ENCODE measurements at regions not wholly inside any gene's neighbourhood (a gene's known extent, or its start where the extent isn't known, plus 50 kb on each side); places are given as distances from the start of the nearest gene placed in this dataset.

DNA sequence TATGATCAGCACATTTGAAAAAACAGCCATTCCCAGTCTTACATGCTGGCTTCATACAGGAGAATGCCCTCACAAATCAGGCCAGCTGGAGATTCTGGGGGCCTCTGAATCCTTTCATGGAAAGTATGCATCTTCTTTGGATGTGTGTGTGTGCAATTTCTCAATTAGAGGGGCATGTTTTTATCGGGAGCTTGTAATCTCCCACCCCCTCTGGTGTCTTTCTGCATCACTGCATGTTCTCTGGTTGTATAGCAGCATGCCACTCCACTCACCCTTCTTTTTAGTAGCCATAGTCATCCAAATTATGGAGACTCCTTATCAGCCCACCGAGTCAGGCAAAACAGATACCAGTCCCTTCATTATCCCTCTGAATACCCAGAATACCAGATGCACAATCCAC, 282.2 kb upstream of the SLIT2 start:
- Histone ChIP-seq H3K9me3 (ENCODE audit: control insufficient read depth in 2 of 2, low read length in 2 of 2) (no peaks in the 10 kb centered on the region), H3K4me1 (ENCODE audit: control insufficient read depth in 2 of 2, insufficient read depth in 2 of 2, low read length in 2 of 2) (no peaks in the 10 kb centered on the region), H3K4me3 (ENCODE audit: low read length in 2 of 2) (no peak overlapping the region), H3K27ac (ENCODE audit: low read depth in 2 of 2, low read length in 2 of 2) (no peak overlapping the region), H3K9ac (ENCODE audit: low read depth in 1 of 2, low read length in 2 of 2) (no peak overlapping the region), H3K27me3 (ENCODE audit: control insufficient read depth in 2 of 2, insufficient read depth in 2 of 2, low read length in 2 of 2) (no peaks in the 10 kb centered on the region), H3K36me3 (ENCODE audit: control insufficient read depth in 2 of 2, insufficient read depth in 2 of 2, low read length in 2 of 2) (no peaks in the 10 kb centered on the region)

DNA sequence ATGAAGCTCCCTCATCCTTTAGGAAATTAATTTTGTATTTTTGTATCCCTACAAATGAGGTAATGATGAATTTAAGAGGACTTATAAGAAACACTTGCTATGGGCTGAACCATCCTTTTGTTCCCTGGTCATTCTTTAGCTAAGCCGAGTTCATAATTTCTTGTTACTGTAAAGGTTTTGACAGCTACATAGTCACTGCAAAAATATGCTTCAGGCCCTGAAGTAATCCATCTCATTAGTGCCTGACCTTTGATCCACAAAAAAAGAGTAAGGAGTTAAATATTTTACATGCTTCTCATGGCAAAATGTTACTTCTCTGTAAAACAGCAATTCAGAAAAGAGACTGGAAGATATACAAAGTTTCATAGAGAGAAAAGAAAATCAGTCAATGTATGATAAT, 290.6 kb upstream of the SLIT2 start:
- Histone ChIP-seq H3K27ac (ENCODE audit: low read depth in 2 of 2, low read length in 2 of 2) (no peak overlapping the region), H3K36me3 (ENCODE audit: control insufficient read depth in 2 of 2, insufficient read depth in 2 of 2, low read length in 2 of 2) (no peaks in the 10 kb centered on the region), H3K9ac (ENCODE audit: low read depth in 1 of 2, low read length in 2 of 2) (no peak overlapping the region), H3K9me3 (ENCODE audit: control insufficient read depth in 2 of 2, low read length in 2 of 2) (no peaks in the 10 kb centered on the region), H3K4me1 (ENCODE audit: control insufficient read depth in 2 of 2, insufficient read depth in 2 of 2, low read length in 2 of 2) (no peaks in the 10 kb centered on the region), H3K27me3 (ENCODE audit: control insufficient read depth in 2 of 2, insufficient read depth in 2 of 2, low read length in 2 of 2) (no peaks in the 10 kb centered on the region), H3K4me3 (ENCODE audit: low read length in 2 of 2) (no peak overlapping the region)

DNA sequence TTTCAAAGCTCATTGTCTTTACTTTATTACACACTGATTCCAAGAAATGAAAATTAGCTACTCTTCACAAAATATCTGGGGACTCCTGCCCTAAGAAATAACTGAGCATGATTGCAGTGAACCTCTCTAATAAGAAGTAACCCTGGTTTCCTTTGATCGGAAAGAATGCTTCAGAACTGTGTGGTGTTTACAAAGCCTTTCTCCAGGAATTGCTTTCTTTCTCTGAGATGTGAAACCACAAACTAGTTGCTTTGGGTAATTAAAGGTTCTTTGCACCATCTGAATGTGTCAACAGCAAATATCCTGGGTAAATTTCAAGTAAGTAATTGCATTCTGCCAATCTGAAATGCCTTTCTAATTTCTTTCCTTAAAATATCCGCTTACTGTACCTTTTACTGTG, 292.9 kb upstream of the SLIT2 start:
- no peaks in the 10 kb centered on the region for H3K36me3 ChIP-seq (ENCODE audit: control insufficient read depth in 2 of 2, insufficient read depth in 2 of 2, low read length in 2 of 2)
- H3K4me3 ChIP-seq (ENCODE audit: low read length in 2 of 2), result no peak overlapping the region
- no peaks in the 10 kb centered on the region for H3K27me3 ChIP-seq (ENCODE audit: control insufficient read depth in 2 of 2, insufficient read depth in 2 of 2, low read length in 2 of 2)
- no peak overlapping the region for H3K9ac ChIP-seq (ENCODE audit: low read depth in 1 of 2, low read length in 2 of 2)
- no peaks in the 10 kb centered on the region for H3K9me3 ChIP-seq (ENCODE audit: control insufficient read depth in 2 of 2, low read length in 2 of 2)
- H3K27ac ChIP-seq (ENCODE audit: low read depth in 2 of 2, low read length in 2 of 2), result no peak overlapping the region
- no peaks in the 10 kb centered on the region for H3K4me1 ChIP-seq (ENCODE audit: control insufficient read depth in 2 of 2, insufficient read depth in 2 of 2, low read length in 2 of 2)

DNA sequence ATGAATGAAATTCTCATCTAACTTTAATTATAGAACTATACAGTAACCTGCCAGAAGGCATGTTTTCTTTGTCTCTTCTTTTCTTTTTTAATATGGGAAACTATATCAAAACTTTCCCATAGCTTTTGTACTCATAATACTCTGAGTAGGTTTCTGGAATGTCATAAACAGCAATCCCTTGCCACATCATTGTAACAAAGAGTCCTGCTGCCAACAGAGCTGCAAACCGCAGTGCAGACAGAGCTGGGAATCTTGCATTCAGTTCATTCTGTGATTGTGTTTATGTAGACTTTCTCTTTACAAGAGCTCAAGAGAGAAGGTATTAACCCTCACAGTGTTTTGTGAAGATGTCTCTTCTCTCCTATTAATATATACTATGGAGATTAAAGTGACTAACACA, 304.4 kb upstream of the SLIT2 start:
- no peak overlapping the region for H3K4me3 ChIP-seq (ENCODE audit: low read length in 2 of 2)

DNA sequence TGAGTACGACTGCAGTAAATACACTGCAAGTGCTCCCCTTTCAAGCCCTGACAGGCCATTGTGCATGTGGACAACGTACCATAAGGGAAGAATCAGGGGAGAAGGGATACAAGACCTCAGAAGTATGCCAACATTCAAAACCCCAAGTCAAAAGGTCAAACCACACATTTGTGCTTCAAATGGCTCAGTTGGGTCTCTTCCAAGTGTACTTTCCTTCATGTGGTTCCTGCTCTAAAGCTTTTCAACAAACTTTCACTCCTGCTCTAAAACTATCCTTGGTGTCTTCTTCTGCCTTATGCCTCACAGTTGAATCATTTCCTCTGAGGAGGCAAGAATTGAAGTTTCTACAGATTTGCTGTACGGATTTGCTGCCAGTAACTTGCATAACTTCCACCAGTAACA, 305.7 kb upstream of the SLIT2 start:
- Histone ChIP-seq H3K27ac (ENCODE audit: low read depth in 2 of 2, low read length in 2 of 2) (no peak overlapping the region), H3K36me3 (ENCODE audit: control insufficient read depth in 2 of 2, insufficient read depth in 2 of 2, low read length in 2 of 2) (no peaks in the 10 kb centered on the region), H3K4me3 (ENCODE audit: low read length in 2 of 2) (no peak overlapping the region), H3K9ac (ENCODE audit: low read depth in 1 of 2, low read length in 2 of 2) (no peak overlapping the region), H3K4me1 (ENCODE audit: control insufficient read depth in 2 of 2, insufficient read depth in 2 of 2, low read length in 2 of 2) (no peaks in the 10 kb centered on the region), H3K9me3 (ENCODE audit: control insufficient read depth in 2 of 2, low read length in 2 of 2) (no peaks in the 10 kb centered on the region), H3K27me3 (ENCODE audit: control insufficient read depth in 2 of 2, insufficient read depth in 2 of 2, low read length in 2 of 2) (no peaks in the 10 kb centered on the region)

More for the DNA sequence above, 304.4 kb upstream of the SLIT2 start:
- Histone ChIP-seq H3K9me3 (ENCODE audit: control insufficient read depth in 2 of 2, low read length in 2 of 2) (no peaks in the 10 kb centered on the region), H3K9ac (ENCODE audit: low read depth in 1 of 2, low read length in 2 of 2) (no peak overlapping the region), H3K4me1 (ENCODE audit: control insufficient read depth in 2 of 2, insufficient read depth in 2 of 2, low read length in 2 of 2) (no peaks in the 10 kb centered on the region), H3K27ac (ENCODE audit: low read depth in 2 of 2, low read length in 2 of 2) (no peak overlapping the region), H3K27me3 (ENCODE audit: control insufficient read depth in 2 of 2, insufficient read depth in 2 of 2, low read length in 2 of 2) (no peaks in the 10 kb centered on the region), H3K36me3 (ENCODE audit: control insufficient read depth in 2 of 2, insufficient read depth in 2 of 2, low read length in 2 of 2) (no peaks in the 10 kb centered on the region)

DNA sequence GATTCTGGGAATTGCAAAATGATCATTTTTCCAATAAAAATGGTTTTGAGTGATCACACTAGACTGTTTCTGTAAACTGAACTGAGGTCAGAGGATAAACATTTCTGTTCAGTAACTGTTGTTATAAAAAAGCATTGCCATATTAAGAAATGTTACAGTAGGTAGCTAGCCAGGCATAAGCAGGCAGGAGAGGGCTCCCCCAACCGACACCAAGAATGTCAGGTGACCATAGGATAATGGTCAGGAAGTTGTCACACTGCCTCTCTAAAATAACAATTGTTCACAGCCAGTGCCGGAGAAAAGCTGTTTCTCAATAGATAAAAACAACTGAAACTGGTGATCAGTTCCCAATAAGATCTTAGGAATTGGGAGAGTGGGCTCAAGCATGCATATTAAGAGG, 306.2 kb upstream of the SLIT2 start:
- H3K4me1 ChIP-seq (ENCODE audit: control insufficient read depth in 2 of 2, insufficient read depth in 2 of 2, low read length in 2 of 2), result no peaks in the 10 kb centered on the region
- H3K9ac ChIP-seq (ENCODE audit: low read depth in 1 of 2, low read length in 2 of 2), result no peak overlapping the region
- H3K4me3 ChIP-seq (ENCODE audit: low read length in 2 of 2), result no peak overlapping the region
- H3K27ac ChIP-seq (ENCODE audit: low read depth in 2 of 2, low read length in 2 of 2), result no peak overlapping the region
- H3K36me3 ChIP-seq (ENCODE audit: control insufficient read depth in 2 of 2, insufficient read depth in 2 of 2, low read length in 2 of 2), result no peaks in the 10 kb centered on the region
- no peaks in the 10 kb centered on the region for H3K27me3 ChIP-seq (ENCODE audit: control insufficient read depth in 2 of 2, insufficient read depth in 2 of 2, low read length in 2 of 2)
- H3K9me3 ChIP-seq (ENCODE audit: control insufficient read depth in 2 of 2, low read length in 2 of 2), result no peaks in the 10 kb centered on the region

DNA sequence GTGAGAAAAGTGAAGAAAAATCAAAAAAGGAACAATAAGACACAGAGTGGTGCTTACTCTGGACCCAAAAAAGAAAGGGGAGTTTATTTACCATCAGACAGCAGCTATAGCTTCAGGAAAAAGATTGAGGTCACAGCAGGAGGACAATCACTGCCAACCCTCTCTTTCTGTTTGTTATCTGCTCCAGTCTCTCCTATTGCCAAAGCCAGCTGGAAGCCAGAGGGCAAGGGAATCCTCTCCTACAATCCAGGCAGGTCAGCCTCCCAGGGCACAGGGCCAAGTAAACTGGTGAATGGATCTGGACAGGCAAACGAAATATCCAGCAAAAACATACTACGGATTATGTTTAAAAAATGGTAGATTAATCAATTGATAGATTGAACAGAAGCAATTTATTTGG, 306.9 kb upstream of the SLIT2 start:
- no peaks in the 10 kb centered on the region for H3K4me1 ChIP-seq (ENCODE audit: control insufficient read depth in 2 of 2, insufficient read depth in 2 of 2, low read length in 2 of 2)
- no peaks in the 10 kb centered on the region for H3K9me3 ChIP-seq (ENCODE audit: control insufficient read depth in 2 of 2, low read length in 2 of 2)
- H3K27me3 ChIP-seq (ENCODE audit: control insufficient read depth in 2 of 2, insufficient read depth in 2 of 2, low read length in 2 of 2), result no peaks in the 10 kb centered on the region
- no peak overlapping the region for H3K4me3 ChIP-seq (ENCODE audit: low read length in 2 of 2)
- no peak overlapping the region for H3K9ac ChIP-seq (ENCODE audit: low read depth in 1 of 2, low read length in 2 of 2)
- no peaks in the 10 kb centered on the region for H3K36me3 ChIP-seq (ENCODE audit: control insufficient read depth in 2 of 2, insufficient read depth in 2 of 2, low read length in 2 of 2)
- H3K27ac ChIP-seq (ENCODE audit: low read depth in 2 of 2, low read length in 2 of 2), result no peak overlapping the region

DNA sequence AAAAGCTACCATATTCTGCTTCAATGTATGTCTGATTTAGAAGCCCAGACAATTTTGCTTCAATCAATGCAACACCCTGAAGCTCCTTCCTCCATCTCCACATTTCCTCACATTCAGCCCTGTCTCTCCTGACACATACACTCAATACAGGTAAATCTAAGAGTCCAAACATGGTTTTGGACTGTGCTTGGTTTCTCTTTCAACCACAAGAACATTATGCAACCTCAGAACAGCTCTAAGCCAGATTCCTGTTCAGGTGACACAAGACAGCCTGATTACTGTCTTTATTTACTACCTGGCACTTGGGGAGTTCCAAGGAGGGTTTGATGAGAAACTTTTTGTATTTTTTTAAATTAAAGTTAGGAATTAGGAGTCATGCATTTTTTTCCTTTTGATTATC, 307.5 kb upstream of the SLIT2 start:
- H3K4me1 ChIP-seq (ENCODE audit: control insufficient read depth in 2 of 2, insufficient read depth in 2 of 2, low read length in 2 of 2), result no peaks in the 10 kb centered on the region
- H3K4me3 ChIP-seq (ENCODE audit: low read length in 2 of 2), result no peak overlapping the region
- no peaks in the 10 kb centered on the region for H3K27me3 ChIP-seq (ENCODE audit: control insufficient read depth in 2 of 2, insufficient read depth in 2 of 2, low read length in 2 of 2)
- H3K9me3 ChIP-seq (ENCODE audit: control insufficient read depth in 2 of 2, low read length in 2 of 2), result no peaks in the 10 kb centered on the region
- H3K36me3 ChIP-seq (ENCODE audit: control insufficient read depth in 2 of 2, insufficient read depth in 2 of 2, low read length in 2 of 2), result no peaks in the 10 kb centered on the region
- H3K9ac ChIP-seq (ENCODE audit: low read depth in 1 of 2, low read length in 2 of 2), result no peak overlapping the region
- no peak overlapping the region for H3K27ac ChIP-seq (ENCODE audit: low read depth in 2 of 2, low read length in 2 of 2)

DNA sequence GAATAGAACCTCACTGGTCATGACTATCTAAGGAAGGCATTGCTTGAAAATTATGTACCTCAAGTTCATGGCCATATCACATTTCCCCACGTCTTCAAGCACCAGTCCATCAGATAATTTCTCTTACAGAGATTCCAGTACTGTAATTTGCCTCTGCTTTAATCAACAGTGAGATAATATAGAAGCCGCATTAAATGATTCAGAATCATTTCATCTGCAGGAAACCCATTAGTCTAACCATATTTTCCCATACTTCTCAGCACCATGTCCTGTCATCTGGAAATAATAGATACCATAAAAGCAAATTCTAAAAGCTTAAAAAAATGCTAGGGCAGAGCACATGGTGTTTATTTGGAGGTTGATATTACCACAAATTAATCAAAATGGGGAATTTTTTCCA, 310.3 kb upstream of the SLIT2 start:
- H3K9me3 ChIP-seq (ENCODE audit: control insufficient read depth in 2 of 2, low read length in 2 of 2), result no peaks in the 10 kb centered on the region
- no peaks in the 10 kb centered on the region for H3K27me3 ChIP-seq (ENCODE audit: control insufficient read depth in 2 of 2, insufficient read depth in 2 of 2, low read length in 2 of 2)
- H3K36me3 ChIP-seq (ENCODE audit: control insufficient read depth in 2 of 2, insufficient read depth in 2 of 2, low read length in 2 of 2), result no peaks in the 10 kb centered on the region
- no peak overlapping the region for H3K4me3 ChIP-seq (ENCODE audit: low read length in 2 of 2)
- H3K27ac ChIP-seq (ENCODE audit: low read depth in 2 of 2, low read length in 2 of 2), result no peak overlapping the region
- H3K4me1 ChIP-seq (ENCODE audit: control insufficient read depth in 2 of 2, insufficient read depth in 2 of 2, low read length in 2 of 2), result no peaks in the 10 kb centered on the region
- H3K9ac ChIP-seq (ENCODE audit: low read depth in 1 of 2, low read length in 2 of 2), result no peak overlapping the region

DNA sequence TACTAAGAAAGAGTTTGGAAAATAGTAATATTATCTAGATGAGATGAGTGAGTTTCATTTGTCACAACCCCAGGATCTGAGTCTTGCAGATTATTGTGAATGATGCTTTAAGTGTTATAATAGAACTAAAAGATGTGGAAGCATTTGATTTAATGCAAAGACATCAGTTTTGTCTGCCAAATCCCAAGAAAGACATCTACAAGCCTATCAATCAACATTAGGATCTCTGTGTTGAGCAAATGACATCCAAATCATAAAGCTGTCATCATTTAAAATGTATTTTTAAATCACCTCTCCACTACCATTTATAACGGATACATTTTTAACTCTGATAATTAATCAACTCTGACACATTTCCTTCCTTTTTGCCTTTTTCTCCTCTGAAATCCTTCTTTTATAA, 310.8 kb upstream of the SLIT2 start:
- H3K4me3 ChIP-seq (ENCODE audit: low read length in 2 of 2), result no peak overlapping the region
- H3K9ac ChIP-seq (ENCODE audit: low read depth in 1 of 2, low read length in 2 of 2), result no peak overlapping the region
- no peaks in the 10 kb centered on the region for H3K27me3 ChIP-seq (ENCODE audit: control insufficient read depth in 2 of 2, insufficient read depth in 2 of 2, low read length in 2 of 2)
- H3K9me3 ChIP-seq (ENCODE audit: control insufficient read depth in 2 of 2, low read length in 2 of 2), result no peaks in the 10 kb centered on the region
- H3K36me3 ChIP-seq (ENCODE audit: control insufficient read depth in 2 of 2, insufficient read depth in 2 of 2, low read length in 2 of 2), result no peaks in the 10 kb centered on the region
- no peaks in the 10 kb centered on the region for H3K4me1 ChIP-seq (ENCODE audit: control insufficient read depth in 2 of 2, insufficient read depth in 2 of 2, low read length in 2 of 2)
- H3K27ac ChIP-seq (ENCODE audit: low read depth in 2 of 2, low read length in 2 of 2), result no peak overlapping the region

DNA sequence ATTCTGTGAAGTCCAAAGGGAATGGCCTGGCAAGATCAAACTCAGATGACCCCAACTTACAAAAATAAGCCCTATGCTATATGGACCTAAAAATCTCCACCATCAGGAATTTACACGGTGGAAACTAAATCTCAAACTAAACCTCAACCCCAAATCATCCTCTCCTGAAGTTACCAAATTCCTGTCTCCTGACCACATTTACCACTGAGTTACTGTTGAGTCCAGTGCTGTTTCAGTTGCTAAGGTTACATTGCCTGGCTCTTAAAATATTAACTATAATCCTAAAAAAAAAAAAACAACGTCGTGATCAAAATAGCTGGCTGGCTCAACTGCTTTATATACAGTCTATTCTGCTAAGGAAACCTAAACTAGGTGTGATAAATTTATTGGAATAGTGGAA, 315.2 kb upstream of the SLIT2 start:
- H3K9me3 ChIP-seq (ENCODE audit: control insufficient read depth in 2 of 2, low read length in 2 of 2), result no peaks in the 10 kb centered on the region
- H3K4me3 ChIP-seq (ENCODE audit: low read length in 2 of 2), result no peak overlapping the region
- no peak overlapping the region for H3K27ac ChIP-seq (ENCODE audit: low read depth in 2 of 2, low read length in 2 of 2)
- H3K4me1 ChIP-seq (ENCODE audit: control insufficient read depth in 2 of 2, insufficient read depth in 2 of 2, low read length in 2 of 2), result no peaks in the 10 kb centered on the region
- no peak overlapping the region for H3K9ac ChIP-seq (ENCODE audit: low read depth in 1 of 2, low read length in 2 of 2)
- H3K27me3 ChIP-seq (ENCODE audit: control insufficient read depth in 2 of 2, insufficient read depth in 2 of 2, low read length in 2 of 2), result no peaks in the 10 kb centered on the region
- H3K36me3 ChIP-seq (ENCODE audit: control insufficient read depth in 2 of 2, insufficient read depth in 2 of 2, low read length in 2 of 2), result no peaks in the 10 kb centered on the region

All from mucosa of rectum (tissue), 2 donors.